ENCODE measurements at regions not wholly inside any gene's neighbourhood (a gene's known extent, or its start where the extent isn't known, plus 50 kb on each side); places are given as distances from the start of the nearest gene placed in this dataset.

DNA sequence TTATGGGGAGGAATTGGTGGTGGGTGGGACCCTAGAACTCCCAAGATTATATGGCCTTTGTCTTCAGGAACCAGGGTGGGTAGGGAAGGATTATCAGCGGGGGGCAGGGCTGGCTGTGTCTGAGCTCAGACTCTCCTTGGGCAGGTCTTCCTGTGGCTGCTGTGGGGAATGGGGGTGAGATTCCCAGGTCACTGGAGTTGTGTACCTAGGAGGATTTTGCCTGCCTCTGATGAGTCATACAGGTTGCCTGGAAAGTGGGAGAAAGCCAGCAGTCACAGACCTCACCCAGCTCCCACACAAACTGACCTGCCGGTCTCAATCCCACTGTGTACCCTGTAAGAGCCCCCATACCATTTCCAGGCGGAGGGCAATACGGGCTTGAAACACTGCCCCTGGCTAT is 209.9 kb upstream of the CNTN3 start:
- Histone ChIP-seq H3K27ac (no peak overlapping the region), H3K27me3 (no peaks in the 10 kb centered on the region), H3K36me3 (no peaks in the 10 kb centered on the region), H3K9me3 (no peaks in the 10 kb centered on the region), H3K4me1 (no peaks in the 10 kb centered on the region), H3K4me3 (no peak overlapping the region)
- no peak for DNase-seq (ENCODE audit: extremely low spot score in 2 of 2)
- intact Hi-C loops (cut with DNase I) = no loop called here
- TF ChIP-seq POLR2A (IDR thresholded peaks at IDR 0.05) (no peak), POLR2AphosphoS5 (IDR thresholded peaks at IDR 0.05; ENCODE audit: insufficient read depth in 1 of 2, low read depth in 1 of 2) (no peak)
- TF ChIP-seq, protein P1, sequence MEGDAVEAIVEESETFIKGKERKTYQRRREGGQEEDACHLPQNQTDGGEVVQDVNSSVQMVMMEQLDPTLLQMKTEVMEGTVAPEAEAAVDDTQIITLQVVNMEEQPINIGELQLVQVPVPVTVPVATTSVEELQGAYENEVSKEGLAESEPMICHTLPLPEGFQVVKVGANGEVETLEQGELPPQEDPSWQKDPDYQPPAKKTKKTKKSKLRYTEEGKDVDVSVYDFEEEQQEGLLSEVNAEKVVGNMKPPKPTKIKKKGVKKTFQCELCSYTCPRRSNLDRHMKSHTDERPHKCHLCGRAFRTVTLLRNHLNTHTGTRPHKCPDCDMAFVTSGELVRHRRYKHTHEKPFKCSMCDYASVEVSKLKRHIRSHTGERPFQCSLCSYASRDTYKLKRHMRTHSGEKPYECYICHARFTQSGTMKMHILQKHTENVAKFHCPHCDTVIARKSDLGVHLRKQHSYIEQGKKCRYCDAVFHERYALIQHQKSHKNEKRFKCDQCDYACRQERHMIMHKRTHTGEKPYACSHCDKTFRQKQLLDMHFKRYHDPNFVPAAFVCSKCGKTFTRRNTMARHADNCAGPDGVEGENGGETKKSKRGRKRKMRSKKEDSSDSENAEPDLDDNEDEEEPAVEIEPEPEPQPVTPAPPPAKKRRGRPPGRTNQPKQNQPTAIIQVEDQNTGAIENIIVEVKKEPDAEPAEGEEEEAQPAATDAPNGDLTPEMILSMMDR (IDR thresholded peaks at IDR 0.05) = no peak

DNA sequence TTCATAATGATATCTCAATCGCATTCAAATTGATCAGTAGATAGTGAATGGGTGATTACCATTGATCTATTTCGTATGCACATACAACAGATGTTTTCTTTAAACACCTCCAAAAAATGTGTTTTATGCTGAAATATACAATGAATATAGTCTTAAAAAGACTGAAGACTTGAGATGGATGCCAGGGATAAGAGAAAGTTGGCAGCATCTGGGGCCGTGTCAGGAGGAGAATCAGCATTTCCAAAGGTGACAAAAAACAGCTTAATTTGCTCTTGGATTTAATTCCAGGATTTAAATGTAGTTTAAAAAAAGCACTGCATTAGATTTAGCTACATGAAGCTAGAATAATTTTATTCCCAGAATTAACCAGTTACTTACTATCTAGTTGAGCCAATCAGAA is 199.7 kb upstream of the CNTN3 start:
- H3K9me3 ChIP-seq = no peaks in the 10 kb centered on the region
- H3K4me3 ChIP-seq = no peak overlapping the region
- H3K36me3 ChIP-seq = no peaks in the 10 kb centered on the region
- no peak for DNase-seq (ENCODE audit: extremely low spot score in 2 of 2)
- no peaks in the 10 kb centered on the region for H3K27me3 ChIP-seq
- intact Hi-C loops (cut with DNase I) = no loop called here
- H3K27ac ChIP-seq = no peak overlapping the region
- no peaks in the 10 kb centered on the region for H3K4me1 ChIP-seq
- TF ChIP-seq POLR2AphosphoS5 (IDR thresholded peaks at IDR 0.05; ENCODE audit: insufficient read depth in 1 of 2, low read depth in 1 of 2) (no peak), POLR2A (IDR thresholded peaks at IDR 0.05) (no peak)

DNA sequence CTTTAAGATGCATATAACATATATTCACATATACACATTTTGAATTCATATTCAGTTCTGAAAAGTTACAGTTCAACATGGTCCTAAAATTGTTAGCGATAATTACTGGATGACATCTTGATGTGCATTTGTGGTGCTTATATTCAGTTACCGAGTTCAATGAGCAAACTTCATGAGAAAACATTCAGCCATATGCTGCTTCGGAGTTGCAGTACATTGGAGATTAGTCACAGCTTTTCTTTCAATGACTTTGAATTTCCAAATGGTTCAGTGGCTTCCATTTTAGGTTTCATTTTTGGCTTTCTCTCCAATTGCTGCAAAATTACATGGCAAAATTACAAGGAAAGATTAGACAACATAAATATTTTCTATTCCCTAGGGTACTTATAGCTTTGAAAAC is 198.3 kb upstream of the CNTN3 start:
- Histone ChIP-seq H3K9me3 (no peaks in the 10 kb centered on the region), H3K4me3 (no peak overlapping the region), H3K4me1 (no peaks in the 10 kb centered on the region), H3K36me3 (no peaks in the 10 kb centered on the region), H3K27me3 (no peaks in the 10 kb centered on the region), H3K27ac (no peak overlapping the region)
- DNase-seq (ENCODE audit: extremely low spot score in 2 of 2) = no peak
- TF ChIP-seq POLR2AphosphoS5 (IDR thresholded peaks at IDR 0.05; ENCODE audit: insufficient read depth in 1 of 2, low read depth in 1 of 2) (no peak), POLR2A (IDR thresholded peaks at IDR 0.05) (no peak)
- TF ChIP-seq, protein P1 (IDR thresholded peaks at IDR 0.05) = no peak
- intact Hi-C loops (cut with DNase I) = no loop called here

DNA sequence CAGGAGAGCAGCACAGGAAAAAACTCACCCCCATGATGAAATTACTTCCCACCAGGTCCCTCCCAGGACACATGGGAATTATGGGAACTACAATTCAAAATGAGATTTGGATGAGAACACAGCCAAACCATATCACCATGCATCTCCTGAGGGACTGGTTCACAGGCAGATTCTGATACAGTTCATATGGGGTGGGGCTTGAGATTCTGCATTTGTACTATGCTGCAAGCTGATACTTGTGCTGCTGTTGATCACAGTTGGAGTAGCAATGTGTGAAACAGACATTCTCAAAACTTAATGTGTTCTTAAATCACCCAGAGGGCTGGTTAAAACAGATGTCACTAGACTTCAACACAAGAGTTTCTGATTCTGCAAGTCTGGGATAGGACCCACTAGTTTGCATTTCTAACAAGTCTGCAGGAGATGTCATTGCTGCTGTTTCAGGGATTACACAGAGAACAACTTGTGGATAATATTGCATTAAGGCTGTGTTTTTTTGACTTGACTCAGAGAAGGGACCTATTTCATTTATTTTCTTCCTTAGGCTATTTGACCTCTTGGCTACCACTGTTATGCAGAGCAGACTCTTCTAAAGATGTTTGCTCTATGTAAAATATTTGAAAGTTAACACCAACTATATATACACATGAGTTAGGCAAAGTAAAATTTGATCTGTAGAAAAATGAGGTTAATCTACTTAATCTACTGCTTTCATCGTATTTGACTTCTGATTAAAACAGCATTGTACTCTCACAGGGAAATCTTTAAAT is 194.2 kb upstream of the CNTN3 start:
- no peak for DNase-seq (ENCODE audit: extremely low spot score in 2 of 2)
- no peaks in the 10 kb centered on the region for H3K27me3 ChIP-seq
- H3K9me3 ChIP-seq = no peaks in the 10 kb centered on the region
- no peak overlapping the region for H3K27ac ChIP-seq
- intact Hi-C loops (cut with DNase I) = no loop called here
- H3K36me3 ChIP-seq = no peaks in the 10 kb centered on the region
- no peak overlapping the region for H3K4me3 ChIP-seq
- no peaks in the 10 kb centered on the region for H3K4me1 ChIP-seq
- no peak for TF ChIP-seq POLR2A (IDR thresholded peaks at IDR 0.05)
- TF ChIP-seq, protein P1 (IDR thresholded peaks at IDR 0.05) = no peak
- TF ChIP-seq POLR2AphosphoS5 (IDR thresholded peaks at IDR 0.05; ENCODE audit: insufficient read depth in 1 of 2, low read depth in 1 of 2) = no peak

DNA sequence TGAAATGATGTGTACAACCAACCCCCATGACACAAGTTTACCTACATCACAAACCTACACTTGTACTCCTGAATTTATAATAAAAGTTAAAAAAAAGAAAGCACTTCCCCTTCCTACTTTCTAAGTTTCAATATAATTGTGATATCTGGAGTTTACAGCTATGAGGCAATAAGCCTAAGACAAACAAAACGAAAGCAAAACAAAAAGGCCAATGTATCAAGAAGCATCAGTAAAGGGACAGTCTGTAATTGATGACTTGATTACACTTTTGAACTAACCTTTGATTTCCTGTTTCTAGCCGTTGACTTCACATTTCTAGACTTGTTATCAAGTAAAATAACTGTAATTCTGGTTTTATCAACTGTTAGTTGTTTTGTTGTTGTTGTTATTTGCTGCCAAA is 187.5 kb upstream of the CNTN3 start:
- Histone ChIP-seq H3K27me3 (no peaks in the 10 kb centered on the region), H3K4me3 (no peak overlapping the region), H3K27ac (no peak overlapping the region), H3K36me3 (no peaks in the 10 kb centered on the region), H3K4me1 (no peaks in the 10 kb centered on the region), H3K9me3 (no peaks in the 10 kb centered on the region)
- intact Hi-C loops (cut with DNase I) = no loop called here
- no peak for DNase-seq (ENCODE audit: extremely low spot score in 2 of 2)
- no peak for TF ChIP-seq POLR2A (IDR thresholded peaks at IDR 0.05)
- no peak for TF ChIP-seq POLR2AphosphoS5 (IDR thresholded peaks at IDR 0.05; ENCODE audit: insufficient read depth in 1 of 2, low read depth in 1 of 2)
- TF ChIP-seq, protein P1 (IDR thresholded peaks at IDR 0.05) = no peak
